Duodenal mucosa (tissue), 2 donors: ENCODE measurements at regions not wholly inside any gene's neighbourhood (a gene's known extent, or its start where the extent isn't known, plus 50 kb on each side); places are given as distances from the start of the nearest gene placed in this dataset.

Experiments used
- H3K27ac ChIP-seq: one replicate; pipeline ENCODE4 v1.7.0; 2013; ENCODE audit warnings: low read depth, low read length
- H3K27me3 ChIP-seq, 2 donors: one replicate each; pipeline ENCODE4 v1.7.0; 2013; ENCODE audit warnings: low read length in 2 of 2, control low read depth in 1 of 2; ENCODE audit not compliant: insufficient read depth in 2 of 2, control insufficient read depth in 1 of 2
- H3K36me3 ChIP-seq, 2 donors: one replicate each; pipeline ENCODE4 v1.7.0; 2013; ENCODE audit warnings: low read length in 2 of 2, control low read depth in 1 of 2; ENCODE audit not compliant: insufficient read depth in 2 of 2, control insufficient read depth in 1 of 2
- H3K4me1 ChIP-seq, 2 donors: one replicate each; pipeline ENCODE4 v1.7.0; 2013; ENCODE audit warnings: low read length in 2 of 2, control low read depth in 1 of 2; ENCODE audit not compliant: insufficient read depth in 2 of 2, control insufficient read depth in 1 of 2
- H3K4me3 ChIP-seq, 2 donors: one replicate each; pipeline ENCODE4 v1.7.0; 2013; ENCODE audit warnings: low read length in 2 of 2, low read depth in 1 of 2
- H3K9ac ChIP-seq, 2 donors: one replicate each; pipeline ENCODE4 v1.7.0; 2013; ENCODE audit warnings: low read length in 2 of 2, low read depth in 1 of 2
- H3K9me3 ChIP-seq, 2 donors: one replicate each; pipeline ENCODE4 v1.7.0; 2013; ENCODE audit warnings: low read length in 2 of 2, control low read depth in 1 of 2; ENCODE audit not compliant: control insufficient read depth in 1 of 2

- H3K9ac ChIP-seq = no peak overlapping the region
- H3K9me3 ChIP-seq = no peaks in the 10 kb centered on the region
- no peak overlapping the region for H3K4me3 ChIP-seq
- no peaks in the 10 kb centered on the region for H3K27me3 ChIP-seq
- no peaks in the 10 kb centered on the region for H3K4me1 ChIP-seq
- H3K36me3 ChIP-seq = no peaks in the 10 kb centered on the region
- no peak overlapping the region for H3K27ac ChIP-seq
Measured at GRCh38 chr19:33941133-33941532, 144.5 kb downstream of the KCTD15 start.

GRCh38 chr19:33946535-33947264 is 150.0 kb downstream of the KCTD15 start:
- Histone ChIP-seq H3K9me3 (no peaks in the 10 kb centered on the region), H3K4me1 (no peaks in the 10 kb centered on the region), H3K9ac (no peak overlapping the region), H3K27ac (no peak overlapping the region), H3K36me3 (no peaks in the 10 kb centered on the region), H3K4me3 (no peak overlapping the region), H3K27me3 (no peaks in the 10 kb centered on the region)

- no peak overlapping the region for H3K27ac ChIP-seq
- H3K36me3 ChIP-seq = no peaks in the 10 kb centered on the region
- H3K9ac ChIP-seq = no peak overlapping the region
- no peak overlapping the region for H3K4me3 ChIP-seq
- no peaks in the 10 kb centered on the region for H3K9me3 ChIP-seq
- H3K27me3 ChIP-seq = no peaks in the 10 kb centered on the region
- H3K4me1 ChIP-seq = no peaks in the 10 kb centered on the region
Measured at GRCh38 chr19:33947265-33947964, 150.7 kb downstream of the KCTD15 start.

GRCh38 chr19:33948651-33949335 is 152.1 kb downstream of the KCTD15 start:
- no peak overlapping the region for H3K4me3 ChIP-seq

GRCh38 chr19:33950091-33950750 is 153.6 kb downstream of the KCTD15 start:
- Histone ChIP-seq H3K27me3 (no peaks in the 10 kb centered on the region), H3K27ac (no peak overlapping the region), H3K9ac (no peak overlapping the region), H3K4me1 (no peaks in the 10 kb centered on the region), H3K36me3 (no peaks in the 10 kb centered on the region), H3K4me3 (no peak overlapping the region), H3K9me3 (no peaks in the 10 kb centered on the region)

More at GRCh38 chr19:33948651-33949335, 152.1 kb downstream of the KCTD15 start:
- H3K27ac ChIP-seq = no peak overlapping the region
- no peak overlapping the region for H3K9ac ChIP-seq
- H3K4me1 ChIP-seq = no peaks in the 10 kb centered on the region
- H3K27me3 ChIP-seq = no peaks in the 10 kb centered on the region
- H3K9me3 ChIP-seq = no peaks in the 10 kb centered on the region
- no peaks in the 10 kb centered on the region for H3K36me3 ChIP-seq

- Histone ChIP-seq H3K27ac (no peak overlapping the region), H3K4me3 (no peak overlapping the region), H3K9me3 (no peaks in the 10 kb centered on the region), H3K27me3 (no peaks in the 10 kb centered on the region), H3K9ac (no peak overlapping the region), H3K36me3 (no peaks in the 10 kb centered on the region), H3K4me1 (no peaks in the 10 kb centered on the region)
Measured at GRCh38 chr19:33953023-33953422, 156.4 kb downstream of the KCTD15 start.

GRCh38 chr19:33953592-33953991 is 156.9 kb downstream of the KCTD15 start:
- Histone ChIP-seq H3K4me3 (no peak overlapping the region), H3K27ac (no peak overlapping the region), H3K9me3 (no peaks in the 10 kb centered on the region), H3K36me3 (no peaks in the 10 kb centered on the region), H3K9ac (no peak overlapping the region), H3K27me3 (no peaks in the 10 kb centered on the region), H3K4me1 (no peaks in the 10 kb centered on the region)

- no peak overlapping the region for H3K4me3 ChIP-seq
- H3K9me3 ChIP-seq = no peaks in the 10 kb centered on the region
- H3K36me3 ChIP-seq = no peaks in the 10 kb centered on the region
- H3K27me3 ChIP-seq = no peaks in the 10 kb centered on the region
- H3K9ac ChIP-seq = no peak overlapping the region
- no peaks in the 10 kb centered on the region for H3K4me1 ChIP-seq
- H3K27ac ChIP-seq = no peak overlapping the region
Measured at GRCh38 chr19:33954686-33955085, 158.0 kb downstream of the KCTD15 start.

- H3K9ac ChIP-seq = no peak overlapping the region
- no peak overlapping the region for H3K27ac ChIP-seq
- H3K4me1 ChIP-seq = no peaks in the 10 kb centered on the region
- H3K4me3 ChIP-seq = no peak overlapping the region
- H3K9me3 ChIP-seq = no peaks in the 10 kb centered on the region
- H3K36me3 ChIP-seq = no peaks in the 10 kb centered on the region
- H3K27me3 ChIP-seq = no peaks in the 10 kb centered on the region
Measured at GRCh38 chr19:33956941-33957340, 160.3 kb downstream of the KCTD15 start.

- Histone ChIP-seq H3K27me3 (no peaks in the 10 kb centered on the region), H3K9ac (no peak overlapping the region), H3K9me3 (no peaks in the 10 kb centered on the region), H3K36me3 (no peaks in the 10 kb centered on the region), H3K27ac (no peak overlapping the region), H3K4me1 (no peaks in the 10 kb centered on the region), H3K4me3 (no peak overlapping the region)
Measured at GRCh38 chr19:33957804-33958203, 161.1 kb downstream of the KCTD15 start.
